HG03280 (cell line): ENCODE measurements at regions not wholly inside any gene's neighbourhood (a gene's known extent, or its start where the extent isn't known, plus 50 kb on each side); places are given as distances from the start of the nearest gene placed in this dataset.

Source experiments
- ATAC-seq: cut with Tn5 transposase; IDR thresholded peaks from one replicate; pipeline ENCODE4 v1.9.1; 2021; ENCODE audit warnings: mild to moderate bottlenecking, moderate library complexity; ENCODE audit not compliant: unreplicated experiment

DNA sequence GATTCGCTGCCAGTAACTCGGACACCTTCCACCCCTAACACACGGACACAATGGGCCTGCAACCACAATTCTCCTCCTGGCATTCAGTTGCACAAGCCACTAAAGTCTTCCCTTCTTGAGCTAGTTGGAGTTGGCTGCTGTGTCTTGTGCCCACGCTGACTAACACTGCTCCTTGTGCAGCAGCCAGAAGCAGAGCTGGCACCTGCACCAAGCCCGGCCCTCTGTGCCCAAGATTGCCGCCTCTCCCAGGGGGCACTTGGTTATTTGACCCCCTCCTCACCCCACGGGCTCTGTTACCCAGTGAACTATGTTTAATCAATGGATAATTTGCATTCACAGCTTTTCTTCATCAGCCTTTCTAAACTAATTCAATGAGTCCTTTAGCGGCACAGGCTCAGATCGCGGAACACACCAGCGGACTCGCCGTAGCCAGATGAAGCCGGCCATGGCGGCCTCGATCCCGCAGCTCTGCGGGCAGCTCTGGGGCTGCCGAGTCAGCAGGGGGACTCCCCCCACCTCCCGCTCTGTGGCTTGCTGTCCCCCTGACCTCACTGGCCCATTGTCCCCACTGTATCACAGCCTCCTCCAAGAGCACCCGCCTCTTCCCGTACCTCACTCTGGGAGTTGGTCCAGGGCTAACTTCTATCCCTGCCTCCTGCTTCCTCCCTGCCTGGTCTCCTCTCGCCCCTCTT is 94.8 kb upstream of the AFDN start:
- no peak for ATAC-seq

DNA sequence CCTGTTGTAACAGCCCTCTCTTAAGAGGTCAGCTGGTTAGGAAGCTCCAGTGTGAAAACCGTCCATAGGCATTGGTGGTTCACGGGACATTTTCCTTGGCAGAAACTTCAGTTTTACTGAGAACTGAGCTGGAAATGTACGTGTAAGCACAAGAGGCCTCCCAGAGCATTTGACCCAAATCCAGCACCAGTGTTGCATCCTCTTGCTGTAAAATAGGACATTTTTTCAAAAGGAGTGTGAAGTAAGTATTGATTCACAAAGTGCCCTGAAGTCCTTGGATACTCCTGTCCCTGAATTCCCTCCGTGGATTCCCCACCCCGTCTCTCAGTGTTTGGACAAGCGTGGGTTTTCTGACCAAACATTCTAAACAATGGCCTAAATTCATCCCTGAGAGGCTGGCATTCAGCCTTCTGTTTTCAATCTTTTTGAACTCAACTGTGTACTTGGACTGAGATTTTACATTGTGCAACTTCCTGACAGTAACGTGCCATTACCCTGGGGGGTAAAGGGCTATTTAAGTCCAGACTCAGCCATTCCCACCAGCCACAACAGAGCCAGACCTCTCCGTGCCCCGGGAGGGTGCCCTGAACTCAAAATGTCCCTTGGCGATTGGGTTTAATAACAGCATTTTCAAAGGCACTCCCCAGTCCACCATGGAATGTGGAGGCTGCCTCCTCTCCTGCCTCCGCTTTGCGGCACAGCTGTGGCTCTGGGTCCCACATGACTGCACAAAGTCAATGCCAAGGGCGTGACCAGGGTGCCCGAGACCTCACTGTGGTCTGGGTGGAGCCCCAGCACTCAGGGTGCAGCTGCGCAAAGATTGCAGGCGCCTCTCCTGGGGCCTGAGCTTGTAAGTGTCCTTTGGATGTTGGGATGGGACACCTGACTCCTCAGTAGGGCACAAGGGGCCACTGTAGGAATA is 92.7 kb upstream of the AFDN start:
- ATAC-seq: no peak

DNA sequence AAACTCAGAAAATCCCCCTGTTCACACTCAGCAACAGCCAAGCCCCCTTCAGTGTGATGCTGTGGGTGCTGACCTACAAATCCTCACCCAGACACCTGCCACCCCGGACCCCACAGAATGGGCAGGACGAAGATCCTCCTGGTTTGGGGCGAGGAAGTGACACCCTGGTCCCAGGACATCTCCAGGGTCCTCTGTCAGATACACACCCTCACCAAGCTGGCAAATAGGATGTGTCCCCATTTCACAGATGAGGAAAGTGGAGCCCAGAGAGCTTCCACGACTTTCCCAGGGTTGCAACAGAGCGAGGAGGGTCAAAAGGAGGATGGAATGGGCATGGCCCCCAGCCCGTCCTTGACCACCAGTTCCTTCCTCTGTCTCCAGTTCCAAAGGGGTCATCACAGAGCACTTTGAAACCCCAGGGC is 92.0 kb upstream of the AFDN start:
- no peak for ATAC-seq

DNA sequence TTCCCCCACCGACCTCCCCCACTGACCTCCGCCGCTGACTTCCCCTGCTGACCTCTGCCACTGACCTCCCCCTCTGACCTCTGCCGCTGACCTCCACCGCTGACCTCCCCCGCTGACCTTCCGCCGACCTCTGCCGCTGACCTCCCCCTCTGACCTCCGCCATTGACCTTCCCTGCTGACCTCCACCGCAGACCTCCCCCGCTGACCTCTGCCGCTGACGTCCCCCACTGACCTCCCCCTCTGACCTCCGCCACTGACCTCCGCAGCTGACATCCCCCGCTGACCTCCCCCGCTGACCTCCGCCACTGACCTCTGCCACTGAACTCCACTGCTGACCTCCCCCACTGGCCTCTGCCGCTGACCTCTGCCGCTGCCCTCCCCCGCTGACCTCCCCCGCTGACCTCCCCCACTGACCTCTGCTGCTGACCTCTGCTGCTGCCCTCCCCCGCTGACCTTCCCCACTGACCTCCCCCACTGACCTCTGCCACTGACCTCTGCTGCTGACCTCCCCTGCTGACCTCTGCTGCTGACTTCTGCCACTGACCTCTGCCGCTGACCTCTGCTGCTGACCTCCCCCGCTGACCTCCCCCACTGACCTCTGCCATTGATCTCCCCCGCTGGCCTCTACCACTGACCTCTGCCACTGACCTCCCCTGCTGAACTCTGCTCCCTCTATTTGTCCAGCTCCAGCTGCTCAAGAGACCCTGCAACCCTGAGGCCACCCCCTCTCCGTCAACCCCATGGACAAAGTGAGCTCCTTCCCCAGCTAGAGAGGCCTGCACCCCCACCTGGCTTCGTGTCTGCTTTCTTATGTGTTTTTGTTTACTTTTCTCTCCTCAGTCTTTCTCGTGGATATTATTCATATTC is 91.4 kb upstream of the AFDN start:
- no peak for ATAC-seq

DNA sequence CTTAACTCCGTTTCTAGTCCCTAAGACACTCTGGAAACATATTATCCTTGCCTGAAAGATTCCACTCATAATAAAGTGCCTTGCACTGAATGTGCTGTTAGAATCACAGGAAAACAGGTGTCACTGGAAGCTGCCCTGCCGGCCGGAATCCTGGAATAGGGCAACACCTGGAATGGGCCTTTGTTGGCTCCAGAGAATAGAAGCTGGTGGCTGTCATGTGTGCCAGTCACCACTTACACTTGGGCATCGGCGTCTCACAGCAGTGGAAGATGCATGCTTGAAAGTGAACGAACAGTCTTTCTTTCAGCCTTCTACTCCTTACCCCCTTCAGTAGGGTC is 90.8 kb upstream of the AFDN start:
- no peak for ATAC-seq

DNA sequence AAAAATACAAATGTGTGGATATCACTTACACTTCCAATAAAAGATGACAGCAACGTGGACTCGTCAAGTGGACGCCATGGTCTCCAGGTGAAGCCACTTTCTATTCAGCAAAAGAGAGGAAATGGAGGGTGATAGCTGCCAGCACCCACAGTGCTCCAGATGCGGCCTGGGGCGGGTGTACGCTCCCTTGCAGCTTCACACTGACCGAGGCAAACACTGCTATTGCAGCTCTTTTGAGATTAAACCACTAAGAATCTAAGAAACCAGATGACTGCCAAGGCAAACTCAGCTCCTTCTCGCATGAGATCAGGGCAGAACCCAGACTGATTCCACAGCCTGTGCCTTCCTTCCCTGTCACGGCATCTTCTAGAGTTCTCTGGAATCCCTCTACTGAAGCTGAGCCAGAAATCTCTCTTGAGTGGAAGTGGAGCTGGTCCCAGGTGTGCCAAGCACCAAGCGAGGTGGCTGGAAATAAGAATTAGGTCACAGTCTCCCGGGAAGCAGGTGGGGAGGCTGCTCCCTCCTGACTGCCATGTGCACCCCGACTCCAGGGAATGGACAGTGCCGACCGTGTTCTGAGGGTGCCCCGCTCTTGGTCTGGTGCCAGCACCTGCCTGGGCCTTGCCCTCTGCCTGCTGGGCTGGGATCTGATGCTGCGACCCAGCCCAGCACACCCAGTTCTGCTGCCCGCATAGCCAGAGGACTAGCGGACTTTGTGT is 90.1 kb upstream of the AFDN start:
- no peak for ATAC-seq

DNA sequence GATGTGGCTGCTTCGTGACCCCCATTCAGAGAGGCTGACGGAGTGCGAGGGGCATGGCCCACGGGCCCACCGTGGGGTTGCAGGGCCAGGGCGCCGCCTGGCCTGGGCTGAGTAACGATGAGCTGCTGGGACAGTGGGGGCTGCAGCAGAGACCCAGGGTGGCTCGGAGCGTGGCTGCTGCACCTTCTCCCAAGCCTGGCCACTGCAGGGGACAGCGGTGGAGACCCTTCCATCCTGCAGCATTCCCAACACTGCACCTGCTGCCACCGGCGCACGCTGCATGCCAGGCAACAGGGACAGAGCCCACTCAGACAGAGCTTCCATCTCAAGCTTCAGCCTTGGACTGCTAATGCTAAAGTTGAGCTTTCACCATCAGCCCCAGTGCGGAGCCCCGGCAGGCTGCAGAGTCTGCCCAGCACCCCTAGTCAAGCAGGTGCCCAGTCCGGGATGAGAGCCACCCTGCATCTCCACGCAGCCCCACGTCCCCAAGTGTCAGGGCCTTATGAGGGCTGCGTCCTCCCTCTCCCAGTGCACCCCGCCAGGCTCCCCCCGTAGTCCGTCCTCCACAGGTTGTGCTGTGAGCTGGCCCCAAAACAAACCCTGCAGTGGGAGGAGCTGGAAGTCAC is 89.4 kb upstream of the AFDN start:
- ATAC-seq: no peak

DNA sequence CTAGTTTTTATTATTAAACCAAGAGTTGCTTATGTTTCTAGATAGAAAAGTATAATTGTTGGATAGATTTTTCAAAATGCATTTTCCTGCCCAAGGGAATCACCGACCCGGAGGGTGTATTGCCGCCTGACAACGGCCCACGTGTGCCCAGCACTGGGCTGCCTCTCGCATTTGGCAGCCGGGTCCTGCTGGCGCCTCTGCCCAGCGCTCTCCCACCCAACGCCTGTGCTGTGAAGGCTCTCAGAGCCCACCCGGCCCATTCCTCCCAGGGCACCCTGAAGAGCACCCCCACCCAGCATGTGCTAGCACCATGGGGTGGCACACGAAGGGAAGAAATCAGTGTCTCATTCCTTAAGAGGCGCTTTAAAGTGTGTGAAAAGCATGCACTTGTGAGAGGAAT is 88.3 kb upstream of the AFDN start:
- no peak for ATAC-seq

DNA sequence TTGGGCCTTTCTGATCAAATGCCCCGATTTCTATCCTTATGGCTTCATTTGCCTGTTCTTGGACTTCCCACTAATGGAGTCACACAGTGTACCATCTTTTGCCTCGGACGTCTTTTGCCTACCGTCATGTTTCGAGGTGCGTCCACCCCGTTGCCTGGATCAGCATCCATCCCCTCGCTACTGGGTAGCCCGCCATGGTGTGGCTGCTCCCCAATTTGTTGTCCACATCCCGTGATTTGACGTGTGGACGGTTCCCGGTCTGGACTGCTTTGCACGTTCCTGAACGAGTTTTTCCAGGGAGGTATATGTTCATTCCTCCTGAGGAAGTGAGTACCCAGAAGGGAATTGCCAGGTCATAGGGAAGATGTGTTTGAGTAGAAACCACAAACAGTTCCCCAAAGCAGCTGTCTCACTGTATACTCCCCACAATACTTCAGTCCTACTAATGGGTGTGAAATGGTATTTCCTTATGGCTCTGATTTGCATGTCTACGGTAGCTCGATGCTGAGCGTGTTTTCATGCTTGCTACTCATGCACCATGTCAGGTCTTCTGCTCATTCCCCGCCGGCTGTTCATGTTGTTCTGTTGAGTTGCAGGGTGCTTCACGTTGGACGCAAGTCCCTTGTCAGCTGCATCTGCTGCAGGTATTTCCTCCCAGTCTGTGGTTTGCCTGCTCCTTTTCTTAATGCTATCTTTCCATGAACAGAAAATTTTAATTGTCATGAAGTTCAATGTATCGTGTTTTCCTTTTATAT is 86.8 kb upstream of the AFDN start:
- ATAC-seq: no peak

DNA sequence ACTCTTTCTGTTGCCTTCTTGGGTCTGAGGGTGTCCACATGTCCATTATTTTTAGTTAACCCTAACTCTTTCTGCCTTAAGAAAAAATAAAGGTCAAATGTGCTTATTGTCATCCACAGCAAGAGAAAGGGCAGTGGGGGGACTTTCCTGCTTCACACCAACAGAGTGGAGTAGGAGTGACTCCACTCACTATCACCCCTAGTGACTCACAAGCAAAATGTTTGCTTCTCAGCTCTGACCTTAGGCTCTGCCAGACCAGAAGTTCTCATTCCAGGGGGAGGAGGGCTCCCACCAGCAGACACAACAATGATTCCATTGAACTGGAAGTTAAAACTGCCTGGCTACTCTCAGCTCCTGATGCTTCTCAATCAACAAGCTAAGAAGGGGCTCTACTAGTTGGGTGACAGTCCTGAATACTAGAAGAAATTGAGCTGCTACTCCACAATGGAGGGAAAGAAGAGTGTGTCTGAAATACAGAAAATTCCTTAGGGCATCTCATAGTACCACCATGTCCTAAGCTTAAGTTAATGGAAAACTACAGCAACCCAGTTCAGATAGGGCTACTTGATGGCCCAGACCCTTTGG is 83.9 kb upstream of the AFDN start:
- ATAC-seq: no peak

DNA sequence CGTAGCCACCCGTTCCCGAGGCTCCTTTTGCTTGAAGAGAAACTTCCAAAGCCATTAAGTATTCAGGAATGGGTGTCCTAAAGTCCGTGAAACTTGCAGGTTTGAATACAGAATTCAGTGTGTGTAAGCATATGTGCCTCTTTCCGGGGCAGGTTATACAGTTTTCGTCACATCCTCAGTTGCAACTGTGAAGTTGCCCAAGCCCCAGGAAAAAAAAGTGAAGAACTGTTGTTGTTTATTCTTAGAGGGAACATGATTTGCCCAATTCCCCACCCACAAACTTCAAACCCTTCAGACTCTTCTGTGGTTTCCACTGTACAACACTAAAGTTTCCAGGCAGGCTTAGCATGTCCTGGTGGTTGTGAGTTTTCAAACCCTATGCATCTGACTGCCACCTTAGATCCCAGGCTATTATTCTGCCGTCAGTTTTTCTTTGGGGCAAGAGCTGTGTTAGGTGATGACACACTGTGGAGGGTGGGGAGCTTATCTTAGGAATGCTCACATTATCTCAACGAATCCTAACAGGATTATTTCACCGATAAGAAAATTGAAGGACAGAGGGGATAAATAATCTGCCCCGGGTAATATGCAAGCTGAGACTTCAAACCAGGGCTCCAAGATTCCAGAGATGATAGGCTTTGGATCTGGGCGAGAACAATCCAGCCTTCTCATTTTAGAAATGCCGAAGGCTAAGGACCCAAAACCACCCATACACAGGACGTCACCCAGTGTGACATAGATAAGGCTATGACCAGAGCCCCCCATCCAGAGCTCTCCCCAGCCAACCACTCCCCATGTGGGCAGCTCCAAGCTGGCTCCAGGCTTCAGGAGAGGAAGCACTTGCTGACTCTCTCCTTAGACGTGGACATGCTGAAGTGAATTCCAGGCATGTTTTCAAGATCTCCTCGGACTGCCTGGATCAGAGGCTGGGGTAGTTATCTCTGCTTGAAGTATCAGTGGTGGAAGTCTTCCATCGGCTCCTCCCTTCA is 81.7 kb upstream of the AFDN start:
- ATAC-seq: no peak

DNA sequence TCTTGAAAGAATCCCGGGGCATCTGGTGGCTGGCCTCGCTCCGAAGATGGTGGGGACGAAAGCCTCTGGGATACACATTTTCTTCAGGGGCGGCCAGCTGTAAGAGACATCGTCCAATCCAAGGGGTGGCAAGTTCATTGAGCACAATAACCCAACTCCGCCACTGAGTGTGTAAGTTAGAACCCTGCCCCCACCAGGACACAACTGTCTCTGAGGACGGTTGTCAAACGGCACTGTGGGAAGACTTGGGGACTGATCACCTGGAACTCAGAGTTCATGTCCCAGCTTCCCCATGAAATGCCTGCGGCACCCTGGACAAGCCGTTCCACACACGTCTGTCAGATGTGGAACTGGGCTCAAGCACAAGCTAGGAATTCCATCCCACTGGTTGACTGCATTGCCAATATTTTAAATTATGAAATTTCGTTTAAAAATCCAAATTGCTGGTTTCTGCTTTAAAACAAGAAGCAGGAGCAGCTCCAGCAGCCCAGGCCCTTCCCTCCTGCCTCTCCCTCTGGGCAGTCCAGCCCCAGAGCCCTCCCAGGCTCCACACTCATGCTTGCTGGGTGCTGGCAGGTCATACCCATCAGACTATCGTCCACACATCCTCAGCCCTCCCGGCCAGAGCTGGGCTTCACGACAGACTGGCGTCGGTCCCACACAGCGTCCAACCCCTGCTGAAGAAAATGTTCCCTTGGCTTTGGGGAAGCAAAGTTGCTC is 80.9 kb upstream of the AFDN start:
- ATAC-seq: no peak

DNA sequence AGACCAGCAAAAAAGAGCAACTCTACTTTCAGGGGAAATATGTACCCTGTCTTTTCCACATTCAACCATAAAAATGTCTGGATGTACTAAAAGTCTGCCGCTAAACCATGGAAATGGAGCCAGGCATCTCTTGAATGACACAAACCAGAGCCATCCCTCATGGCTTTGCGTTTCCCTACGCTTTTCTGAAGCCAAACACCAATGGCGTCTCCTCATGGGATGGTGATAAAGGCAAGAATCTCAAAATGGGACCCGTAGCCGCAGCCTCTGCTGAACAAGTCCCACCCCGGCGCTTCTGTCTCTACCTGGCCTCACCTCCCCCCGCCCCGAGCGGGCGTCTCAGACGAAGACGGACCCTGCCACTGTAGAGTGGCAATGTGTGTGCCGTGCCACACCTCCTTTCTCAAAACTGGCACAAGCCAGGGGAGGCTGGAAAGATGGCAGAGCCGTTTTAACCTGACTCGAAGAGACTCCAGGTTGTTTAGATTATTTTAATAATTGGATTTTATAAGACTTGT is 80.3 kb upstream of the AFDN start:
- ATAC-seq: no peak

DNA sequence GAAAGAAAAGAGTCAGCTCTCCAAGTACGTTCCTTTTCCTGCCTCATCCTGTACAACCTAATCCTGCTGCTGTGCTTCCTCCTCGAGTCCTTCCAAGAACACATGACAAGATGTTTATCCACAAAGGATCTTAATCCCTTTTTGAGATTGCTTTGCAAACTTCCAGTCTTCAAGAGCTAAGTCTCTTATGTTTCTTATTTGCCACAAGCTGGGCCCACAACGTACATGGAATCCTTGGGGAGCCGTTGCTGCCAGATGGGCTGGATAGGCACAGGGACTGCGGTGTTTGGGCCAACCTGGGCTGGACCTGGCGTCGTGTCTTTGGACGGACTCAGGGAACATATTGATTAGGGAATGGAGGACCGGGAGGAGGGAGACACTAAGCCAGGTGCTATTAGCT is 79.7 kb upstream of the AFDN start:
- no peak for ATAC-seq

DNA sequence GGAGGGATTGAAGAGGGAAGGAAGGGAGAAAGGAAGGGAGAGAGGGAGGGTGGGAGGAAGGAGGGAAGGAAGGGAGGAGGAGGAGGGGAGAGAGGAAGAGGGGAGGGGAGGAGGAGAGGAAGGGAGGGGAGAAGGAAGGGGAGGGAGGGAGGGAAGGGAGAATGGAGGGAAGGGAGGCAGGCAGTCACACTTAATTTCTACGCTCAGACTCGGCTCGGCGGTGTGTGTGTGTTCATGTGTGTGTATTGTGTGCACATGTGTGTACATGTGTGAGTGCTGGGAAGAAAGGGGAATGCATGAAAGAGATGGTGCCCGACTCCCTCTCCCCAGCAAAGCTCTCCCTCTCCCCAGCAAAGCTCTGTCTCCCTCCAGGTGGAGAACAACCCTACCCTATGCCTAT is 79.1 kb upstream of the AFDN start:
- ATAC-seq: no peak

DNA sequence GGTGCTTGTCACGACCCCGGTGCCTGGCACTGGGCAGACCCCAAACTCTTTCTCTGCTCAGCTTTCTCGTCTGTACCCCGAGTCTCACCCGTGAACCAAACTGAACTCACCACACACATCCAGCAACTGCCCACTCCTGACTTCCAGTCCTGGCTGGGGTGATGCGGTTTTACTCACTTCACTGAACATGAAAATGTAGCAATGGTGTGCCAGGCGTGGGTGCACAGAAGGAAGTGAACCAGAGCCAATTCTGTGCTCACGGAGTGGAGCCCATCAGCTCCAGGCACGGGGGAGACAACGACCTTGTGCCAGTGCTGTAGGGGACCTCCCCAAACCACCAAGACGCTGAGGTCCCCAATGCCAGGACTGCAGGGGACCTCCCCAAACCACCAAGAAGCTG is 78.7 kb upstream of the AFDN start:
- ATAC-seq: no peak
